Activated CD4-positive, alpha-beta T cell treated with anti-CD3 and anti-CD28 coated beads for 48 hours (primary cell): ENCODE measurements at regions not wholly inside any gene's neighbourhood (a gene's known extent, or its start where the extent isn't known, plus 50 kb on each side); places are given as distances from the start of the nearest gene placed in this dataset.
"Not testable (repeated sequence)": the region's sequence is repeated elsewhere in the genome, so short reads cannot be mapped to it uniquely, and the experiment has no call there.

Experiments
- DNase-seq: peaks from one replicate; pipeline ENCODE4 v3.0.0-alpha.2; 2020

DNA sequence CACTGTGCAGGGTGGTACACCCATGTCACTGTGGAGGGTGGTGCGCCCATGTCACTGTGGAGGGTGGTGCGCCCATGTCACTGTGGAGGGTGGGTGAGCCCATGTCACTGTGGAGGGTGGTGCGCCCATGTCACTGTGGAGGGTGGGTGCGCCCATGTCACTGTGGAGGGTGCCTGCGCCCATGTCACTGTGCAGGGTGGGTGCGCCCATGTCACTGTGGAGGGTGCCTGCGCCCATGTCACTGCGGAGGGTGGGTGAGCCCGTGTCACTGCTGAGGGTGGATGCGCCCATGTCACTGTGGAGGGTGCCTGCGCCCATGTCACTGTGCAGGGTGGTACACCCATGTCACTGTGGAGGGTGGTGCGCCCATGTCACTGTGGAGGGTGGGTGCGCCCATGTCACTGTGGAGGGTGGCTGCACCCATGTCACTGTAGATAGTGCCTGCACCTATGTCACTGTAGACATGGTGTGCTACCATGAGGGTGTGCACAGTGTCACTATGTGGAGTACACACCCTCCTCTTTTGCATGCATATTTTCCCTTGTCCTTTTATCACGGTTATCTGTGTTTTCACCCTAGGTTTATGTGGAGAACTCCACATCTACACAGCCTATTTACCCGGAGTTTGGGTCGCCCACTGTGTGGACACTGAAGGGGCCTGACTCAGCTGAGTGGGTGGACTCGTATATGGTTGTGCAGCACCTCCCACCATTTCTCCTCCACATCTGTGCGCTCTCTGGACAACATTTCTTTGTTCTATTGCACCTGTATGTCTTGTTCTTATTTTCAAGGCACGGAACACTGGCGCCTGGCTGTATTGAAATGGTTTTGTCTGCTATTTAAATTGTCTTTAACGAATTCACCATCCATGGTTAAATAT is 222.4 kb downstream of the ERMARD start:
- DNase-seq = not testable (repeated sequence)

DNA sequence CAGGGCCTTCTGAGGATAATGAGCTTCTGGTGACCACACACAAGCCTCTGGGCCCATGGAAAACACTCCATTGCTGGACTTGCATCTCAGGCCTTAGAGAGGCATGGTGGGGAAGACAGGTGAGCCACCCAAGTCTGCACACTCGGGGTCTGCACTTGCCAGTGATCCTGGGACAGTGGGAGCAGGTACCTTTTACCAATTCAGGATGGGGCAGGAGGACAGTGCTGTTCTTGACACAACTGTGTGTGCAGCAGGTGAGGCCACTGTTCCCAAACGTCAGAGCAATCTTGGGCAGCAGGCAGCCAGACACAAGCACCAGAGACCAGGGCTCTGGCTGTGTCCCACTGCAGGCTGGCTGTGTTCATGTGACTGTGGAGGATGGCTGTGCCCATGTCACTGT is 221.3 kb downstream of the ERMARD start:
- no peak for DNase-seq

DNA sequence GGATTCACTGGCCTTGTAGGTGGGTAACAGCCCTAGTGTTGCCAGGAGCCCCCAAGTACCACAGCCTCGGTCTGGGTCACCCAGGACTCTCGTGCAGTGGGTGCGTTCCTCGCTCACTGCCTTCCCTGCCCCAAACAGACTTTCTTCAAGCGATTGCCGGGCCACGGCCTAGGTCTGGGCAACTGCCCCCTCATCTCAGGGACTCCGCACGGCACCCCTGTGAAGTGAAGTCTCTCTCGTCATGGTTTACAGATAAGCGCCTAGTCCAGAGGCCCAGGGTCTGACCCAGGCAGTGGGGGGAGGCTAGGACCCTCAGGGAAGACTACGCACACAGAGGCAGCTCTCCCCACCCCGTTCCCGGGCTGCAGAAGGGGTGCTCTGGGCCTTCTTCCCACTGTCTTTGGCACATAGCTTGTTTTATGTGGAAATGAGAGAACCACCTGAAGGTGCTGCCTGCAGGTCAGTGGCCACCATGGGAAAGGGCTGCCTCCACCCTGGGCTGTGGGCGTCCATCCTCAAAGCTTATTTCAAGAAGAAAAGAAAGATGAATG is 220.8 kb downstream of the ERMARD start:
- no peak for DNase-seq

DNA sequence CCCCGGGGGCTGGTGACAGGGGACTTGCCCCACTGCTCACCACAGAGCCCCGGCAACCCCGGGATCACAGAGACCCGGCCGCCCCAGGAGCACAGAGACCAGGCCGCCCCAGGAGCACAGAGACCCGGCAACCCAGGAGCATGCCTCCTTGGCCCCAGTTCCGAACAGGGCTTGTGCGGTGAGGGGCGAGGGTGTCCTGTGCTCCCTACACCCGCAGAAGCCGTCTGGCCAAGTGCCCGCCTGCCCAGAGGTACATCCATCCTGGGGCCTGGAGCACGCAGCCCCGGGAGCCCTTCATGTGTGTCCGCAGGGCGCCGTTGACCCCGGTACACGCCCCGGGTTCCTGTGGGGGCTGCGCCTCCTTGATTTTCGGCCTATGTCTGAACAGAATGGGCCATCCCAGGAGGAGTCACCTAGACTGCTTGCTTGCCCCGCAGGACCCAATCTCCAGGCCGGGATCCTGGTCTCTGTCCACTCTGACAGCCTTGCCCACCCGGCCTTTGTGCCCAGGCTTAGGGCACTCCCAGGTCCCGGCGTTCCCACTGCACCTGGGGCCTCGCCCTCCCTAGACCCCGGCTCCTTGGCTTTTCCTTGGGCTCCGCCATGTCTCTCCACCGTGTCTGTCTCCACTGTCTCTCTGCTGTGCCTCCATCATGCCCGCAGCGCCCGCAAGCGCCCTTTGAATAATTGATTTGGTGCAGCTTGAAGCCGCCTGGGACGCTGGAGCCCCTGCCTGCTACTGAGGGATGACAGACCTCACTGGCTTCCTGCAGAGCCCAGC is 219.8 kb downstream of the ERMARD start:
- DNase-seq = no peak

DNA sequence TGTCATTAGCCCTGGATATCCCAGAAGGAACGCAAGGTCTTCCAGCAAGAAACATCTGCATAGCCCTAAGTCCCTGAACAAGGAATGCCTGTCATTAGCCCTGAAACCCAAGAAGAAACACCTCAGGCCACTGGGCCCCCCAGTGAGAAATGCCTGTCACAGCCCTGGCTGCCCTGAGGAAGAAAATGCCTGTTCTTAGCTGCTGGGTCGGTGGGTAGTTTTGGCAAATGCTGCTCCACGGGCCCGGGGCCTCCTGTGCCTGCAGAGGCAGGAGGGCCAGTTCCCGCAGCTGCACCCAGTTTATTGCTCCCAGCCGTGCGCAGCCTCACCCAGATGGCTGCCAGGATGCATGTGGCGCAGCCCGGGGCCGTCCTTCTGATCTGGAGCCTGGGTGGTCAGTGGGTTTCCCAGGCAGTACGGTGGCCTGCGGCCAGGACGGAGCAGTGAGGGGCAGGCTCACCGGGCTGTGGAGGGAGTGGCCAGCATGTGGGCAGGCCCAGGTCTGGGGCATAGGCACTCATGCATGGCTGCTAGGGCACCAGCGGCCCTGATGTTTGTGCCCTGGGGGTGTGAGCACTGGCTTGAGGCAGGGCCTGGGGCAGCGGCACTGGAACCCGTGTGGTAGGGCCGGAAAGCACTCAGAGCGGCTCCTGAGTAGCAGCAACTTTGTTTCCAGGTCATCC is 219.0 kb downstream of the ERMARD start:
- DNase-seq = no peak

DNA sequence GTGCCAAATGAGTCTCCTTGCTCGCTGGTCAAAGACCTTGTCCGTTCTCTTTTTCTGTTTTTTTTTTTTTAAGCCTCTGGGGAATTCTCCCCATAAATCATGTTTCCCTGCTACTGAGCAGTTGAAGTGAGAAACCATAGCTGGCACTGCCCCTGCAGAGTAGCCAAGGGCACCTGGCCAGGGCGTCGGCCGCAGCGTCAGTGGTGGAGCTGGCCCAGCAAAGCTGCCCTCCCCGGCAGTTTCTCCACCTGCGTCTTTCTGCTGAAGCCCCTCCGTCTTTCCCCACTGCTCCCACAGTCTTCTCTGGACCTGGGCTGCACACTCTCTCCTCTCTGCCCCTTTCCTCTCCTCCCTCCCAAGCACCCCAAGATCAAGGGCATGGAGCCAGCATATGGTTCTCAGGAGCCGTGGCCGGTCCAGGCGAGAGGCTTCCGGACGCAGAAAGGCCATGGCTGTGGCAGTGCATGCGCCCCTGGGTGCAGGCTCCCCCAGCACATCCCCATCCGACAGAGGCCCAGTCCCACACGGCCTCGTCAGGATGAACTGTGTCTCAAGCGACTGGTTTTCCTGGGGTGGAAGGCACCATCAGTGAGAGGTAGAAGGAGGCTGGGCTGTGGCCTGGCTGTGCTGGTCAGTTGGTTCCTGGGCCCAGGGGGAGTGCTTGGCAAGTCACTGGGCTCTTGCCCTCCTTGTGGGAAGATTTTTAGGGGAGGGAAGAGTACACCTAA is 218.1 kb downstream of the ERMARD start:
- no peak for DNase-seq

DNA sequence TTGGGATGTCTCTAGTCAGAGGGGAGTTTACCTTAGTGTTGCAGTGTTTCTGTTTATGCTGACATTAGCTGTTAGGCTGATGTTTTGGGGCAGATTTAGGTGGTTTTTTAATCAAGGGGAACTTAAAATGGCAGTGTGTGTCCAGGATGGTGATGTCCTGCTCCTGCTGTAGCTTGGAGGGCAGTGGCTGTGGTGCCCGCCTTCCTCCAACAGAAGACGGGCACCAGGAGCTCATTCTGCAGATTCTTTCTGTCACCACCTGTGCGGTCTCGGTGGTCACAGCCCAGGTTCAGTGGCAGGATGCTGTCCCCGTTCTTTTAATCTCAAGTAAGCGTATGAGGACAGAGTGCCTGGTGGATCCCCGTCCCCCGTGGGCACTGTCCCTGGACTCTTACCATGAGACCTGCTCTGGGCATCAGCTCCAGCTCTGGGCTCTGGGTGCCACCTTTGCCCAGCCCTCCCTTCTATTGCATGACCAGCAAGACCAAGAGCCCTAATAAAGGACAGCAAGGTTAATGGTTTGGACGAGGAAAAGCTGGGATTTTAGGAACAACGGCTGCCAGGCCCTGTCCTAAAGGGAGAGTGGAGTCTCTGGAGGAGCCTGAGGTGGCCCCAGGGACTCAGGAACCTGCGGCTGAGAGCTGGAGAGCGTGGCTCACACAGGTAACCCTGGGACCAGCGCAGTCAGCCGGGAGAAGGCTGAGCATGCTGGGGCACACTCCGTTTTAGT is 217.3 kb downstream of the ERMARD start:
- DNase-seq = no peak

DNA sequence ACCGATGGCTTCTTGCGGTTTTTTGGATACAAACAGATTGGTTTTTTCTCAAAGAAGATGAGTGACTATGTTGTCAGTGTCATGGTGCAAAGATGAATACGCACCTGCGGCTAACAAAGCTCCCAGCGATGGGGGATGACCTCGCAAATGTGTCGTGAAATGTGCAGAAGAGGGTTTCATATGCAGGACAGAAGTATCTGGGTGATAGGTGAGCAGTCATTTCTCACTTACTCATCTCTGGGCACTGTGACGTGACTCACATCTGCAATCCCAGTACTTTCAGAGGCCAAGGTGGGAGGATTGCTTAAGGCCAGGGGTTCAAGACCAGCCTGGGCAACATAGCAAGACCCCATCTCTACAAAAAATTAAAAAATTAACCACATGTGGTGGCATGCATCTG is 216.3 kb downstream of the ERMARD start:
- DNase-seq = peak; percentile 36

DNA sequence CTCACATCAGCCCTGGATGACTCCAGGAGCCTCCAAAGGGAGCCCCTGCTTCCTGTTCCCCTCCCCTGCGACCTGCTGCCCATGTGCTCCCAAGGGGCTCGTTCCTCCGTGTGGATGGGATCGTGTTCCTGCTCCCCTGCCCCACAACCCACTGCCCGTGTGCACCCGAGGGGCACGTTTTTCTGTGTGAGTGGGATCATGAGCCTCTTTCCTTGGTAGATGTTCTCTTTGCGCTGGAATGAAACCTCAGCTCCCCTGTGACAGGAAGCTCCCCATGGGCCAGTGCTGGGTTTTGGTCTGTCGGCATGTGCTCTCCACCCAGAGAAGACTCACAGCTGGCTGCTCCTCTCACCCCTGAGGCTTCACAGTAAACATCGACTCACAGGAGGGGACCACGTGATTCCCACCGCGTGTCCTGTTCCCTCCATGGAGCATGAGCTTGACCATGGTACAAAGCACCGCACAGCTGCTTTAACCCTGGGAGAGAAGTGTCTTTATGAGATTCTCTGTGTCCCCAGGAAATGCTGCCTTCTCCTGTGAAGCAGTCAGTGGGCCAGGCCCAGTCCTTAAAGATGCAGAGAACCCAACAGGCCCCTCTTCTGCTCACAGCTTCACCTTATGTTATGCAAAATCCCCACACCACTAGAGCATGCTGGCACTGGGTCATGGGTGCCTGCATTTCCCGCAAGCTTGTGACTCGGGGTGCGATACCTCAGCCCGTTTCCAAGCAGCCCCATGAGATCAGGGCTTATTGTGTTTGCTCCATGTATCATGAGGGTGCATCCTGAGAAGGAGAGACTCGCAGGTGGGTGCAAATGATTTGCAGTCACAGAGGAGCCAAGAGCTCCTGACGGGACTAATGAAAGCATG is 215.1 kb downstream of the ERMARD start:
- DNase-seq = no peak

DNA sequence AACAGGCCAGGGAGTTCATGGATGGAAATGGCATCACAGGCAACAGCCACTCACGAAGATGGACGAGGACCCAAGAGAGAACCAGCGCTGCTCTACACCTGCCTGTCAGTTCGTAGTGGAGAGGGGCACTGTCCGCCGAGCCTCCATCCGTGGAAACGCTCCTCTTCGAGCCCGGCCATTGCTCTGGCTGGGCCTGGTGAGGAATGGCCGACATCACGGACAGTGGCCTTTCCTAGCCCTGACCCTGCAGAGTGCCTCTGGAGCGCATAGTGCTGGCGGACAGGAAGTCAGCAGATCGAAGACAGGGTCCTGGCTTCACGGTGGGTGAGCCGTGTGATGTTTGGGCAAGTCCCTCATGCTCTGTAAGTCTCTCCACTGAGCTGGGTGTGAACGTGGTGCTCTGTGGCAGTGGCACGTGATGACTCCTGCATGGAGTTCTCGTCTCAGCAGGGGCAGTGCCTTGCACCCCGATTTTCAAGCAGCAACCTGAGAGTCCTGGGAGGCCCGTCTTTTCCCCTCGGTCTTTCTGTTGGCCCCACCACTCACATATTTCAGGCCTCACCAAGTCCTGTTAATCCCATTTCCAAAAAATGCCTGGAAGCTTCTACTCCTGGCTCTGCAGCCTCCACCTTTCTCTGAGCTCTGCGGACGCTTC is 214.4 kb downstream of the ERMARD start:
- DNase-seq = no peak

DNA sequence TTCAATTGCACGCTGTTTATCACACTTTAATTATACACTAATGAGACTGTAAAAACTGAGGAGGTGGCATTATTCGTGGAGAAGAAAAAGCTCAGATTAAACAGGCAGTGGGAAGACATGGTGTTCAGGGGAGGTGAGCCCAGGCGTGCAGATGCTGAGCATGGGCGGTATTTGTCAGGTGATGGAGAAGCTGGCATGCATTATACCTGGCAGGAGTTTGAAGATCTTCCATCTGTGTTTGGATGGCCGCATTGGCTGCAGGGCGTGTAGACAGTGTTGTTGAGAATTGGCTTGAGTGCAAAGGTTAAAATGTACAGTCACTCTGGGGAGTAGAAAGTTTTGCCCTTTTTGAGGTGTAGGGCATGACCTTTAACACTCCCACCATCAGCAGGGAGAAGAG is 213.8 kb downstream of the ERMARD start:
- no peak for DNase-seq

DNA sequence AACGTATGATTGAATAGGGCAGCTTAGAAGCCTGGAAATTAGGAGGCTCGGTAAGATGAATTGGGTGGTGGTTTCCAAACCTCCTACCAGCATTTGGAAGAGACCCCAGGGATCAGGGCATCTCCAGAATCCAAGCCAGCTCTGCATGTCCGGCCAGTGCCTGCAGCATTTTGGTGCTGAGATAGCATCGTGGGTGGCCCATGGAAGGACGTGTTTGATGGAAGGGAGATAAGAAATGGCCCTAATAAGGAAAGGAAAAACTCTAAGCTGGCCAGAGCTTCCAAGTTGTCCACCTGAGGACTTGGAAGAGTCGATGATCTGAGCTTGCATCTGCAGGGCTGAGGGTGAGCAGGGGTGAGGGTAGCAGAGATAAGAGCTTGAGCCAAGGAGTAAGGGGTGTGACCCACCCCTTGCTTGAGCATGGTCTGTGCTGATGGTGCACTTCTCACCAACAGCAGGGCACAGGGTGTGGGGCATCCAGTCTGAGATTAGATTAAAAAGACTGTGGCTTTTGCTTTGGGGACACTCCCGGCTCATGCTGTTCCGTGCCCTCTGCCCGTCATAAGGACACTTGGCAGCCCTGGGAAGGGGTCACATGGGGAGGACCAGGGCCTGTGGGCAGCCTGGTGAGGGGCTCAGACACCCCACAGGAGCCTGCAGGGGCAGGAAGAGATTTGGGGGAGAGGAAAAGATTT is 213.2 kb downstream of the ERMARD start:
- DNase-seq = no peak

DNA sequence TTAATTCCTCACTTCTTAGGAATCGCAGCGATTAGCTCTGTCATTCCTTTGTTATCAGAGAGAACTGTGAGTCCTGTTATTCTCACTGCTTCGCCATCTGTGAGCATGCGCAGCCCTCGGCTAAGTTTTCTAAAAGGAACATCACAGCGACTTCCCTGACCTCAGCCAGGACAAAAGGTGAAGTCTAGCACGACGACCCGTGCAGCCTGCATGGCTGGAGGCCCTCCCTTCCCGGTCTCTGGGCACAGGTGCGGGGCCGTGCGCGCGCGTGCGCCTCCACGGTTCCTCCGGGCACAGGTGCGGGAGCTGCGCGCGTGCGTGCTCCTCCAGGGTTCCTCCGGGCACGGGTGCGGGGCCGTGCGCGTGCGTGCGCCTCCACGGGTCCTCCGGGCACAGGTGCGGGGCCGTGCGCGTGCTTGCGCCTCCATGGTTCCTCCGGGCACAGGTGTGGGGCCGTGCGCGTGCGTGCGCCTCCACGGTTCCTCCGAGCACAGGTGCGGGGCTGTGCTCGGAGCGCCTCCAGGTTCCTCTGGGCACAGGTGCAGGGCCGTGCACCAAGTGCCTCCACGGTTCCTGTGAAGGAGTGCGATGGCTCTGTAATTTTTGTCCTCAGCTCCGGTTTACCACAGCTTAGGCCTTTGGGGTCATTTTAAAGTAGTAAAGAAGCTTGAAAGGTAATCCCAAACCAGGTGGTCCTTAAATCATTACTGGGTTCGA is 212.3 kb downstream of the ERMARD start:
- DNase-seq = no peak

DNA sequence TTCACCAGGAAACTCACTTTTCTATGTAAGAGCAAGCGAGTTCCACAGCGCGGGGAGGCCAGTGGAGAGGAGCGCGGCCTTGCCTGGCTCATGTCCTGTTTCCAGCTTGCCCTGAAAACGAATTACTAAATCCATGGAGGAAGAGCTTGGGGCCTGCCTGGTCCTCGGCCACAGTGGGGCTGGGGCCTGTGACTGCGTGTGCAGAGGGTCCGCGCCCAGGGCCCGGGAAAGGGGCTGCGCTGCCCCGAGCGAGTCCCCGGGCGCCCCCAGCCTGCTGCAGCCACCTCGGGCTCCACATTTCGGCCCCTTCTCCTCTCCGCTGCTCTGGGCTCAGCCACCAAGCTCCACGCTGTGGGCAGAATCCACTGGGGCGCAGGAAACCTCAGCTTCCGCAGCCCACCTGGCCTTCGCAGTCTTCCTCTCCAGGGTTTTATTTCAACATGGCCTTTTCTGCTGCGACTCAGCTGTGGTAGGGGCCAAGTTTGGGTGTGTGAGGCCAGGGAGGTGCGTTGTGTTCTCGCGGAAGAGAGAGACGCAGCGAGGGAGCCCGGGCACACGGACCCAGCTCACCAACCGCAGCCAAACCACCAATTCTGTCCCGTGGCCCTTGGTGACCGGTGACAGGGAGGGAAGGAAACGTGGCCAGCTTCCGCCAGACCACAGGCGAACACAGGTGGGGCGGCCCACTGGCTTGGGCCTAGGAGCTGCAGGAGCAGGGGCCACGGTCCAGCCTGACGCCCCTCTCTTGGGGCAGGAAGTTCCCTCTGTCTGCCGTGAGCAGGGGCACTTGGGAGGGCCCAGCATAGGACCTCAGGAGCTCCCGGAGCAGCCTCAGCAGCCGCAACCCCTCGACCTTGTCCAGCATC is 211.4 kb downstream of the ERMARD start:
- DNase-seq = no peak

DNA sequence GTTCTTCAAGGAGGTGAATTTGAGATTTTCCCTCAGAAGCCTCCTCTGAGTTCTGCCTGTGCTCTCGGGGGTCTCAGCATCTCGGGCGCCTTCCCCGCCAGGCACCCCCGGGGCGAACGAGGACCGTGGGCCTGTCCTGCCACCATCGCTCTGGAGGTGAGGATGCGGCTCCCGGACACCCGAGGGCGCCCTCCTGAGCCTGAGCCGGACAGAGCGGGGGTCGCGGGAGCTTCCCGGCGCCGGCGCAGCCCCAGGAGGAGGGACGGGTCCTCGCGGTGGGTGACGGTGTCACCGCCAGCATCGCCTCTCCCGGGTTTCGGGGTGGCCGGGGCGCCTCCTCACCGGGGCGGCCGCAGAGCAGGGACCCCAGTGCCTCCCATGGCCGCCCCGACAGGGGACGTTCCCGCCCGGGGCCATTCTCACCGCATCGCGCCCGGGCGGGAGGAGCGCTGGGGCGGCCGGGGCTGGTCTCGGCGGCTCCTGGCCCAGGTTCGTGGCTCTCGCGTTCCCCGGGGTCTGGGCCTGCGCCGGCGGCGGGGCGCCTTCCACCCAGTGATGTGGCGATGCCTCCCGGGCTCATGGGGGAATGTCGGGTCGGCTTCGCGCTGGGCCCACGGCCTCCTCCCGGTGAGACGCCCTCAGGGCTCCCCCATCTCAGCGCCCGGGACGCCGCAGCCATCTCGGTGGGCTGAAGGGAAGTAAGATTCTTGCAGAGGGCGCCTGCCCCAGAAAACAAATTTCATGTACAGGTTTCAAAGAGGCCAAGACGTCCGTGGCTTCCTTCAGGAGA is 210.5 kb downstream of the ERMARD start:
- DNase-seq = peak; percentile 38

DNA sequence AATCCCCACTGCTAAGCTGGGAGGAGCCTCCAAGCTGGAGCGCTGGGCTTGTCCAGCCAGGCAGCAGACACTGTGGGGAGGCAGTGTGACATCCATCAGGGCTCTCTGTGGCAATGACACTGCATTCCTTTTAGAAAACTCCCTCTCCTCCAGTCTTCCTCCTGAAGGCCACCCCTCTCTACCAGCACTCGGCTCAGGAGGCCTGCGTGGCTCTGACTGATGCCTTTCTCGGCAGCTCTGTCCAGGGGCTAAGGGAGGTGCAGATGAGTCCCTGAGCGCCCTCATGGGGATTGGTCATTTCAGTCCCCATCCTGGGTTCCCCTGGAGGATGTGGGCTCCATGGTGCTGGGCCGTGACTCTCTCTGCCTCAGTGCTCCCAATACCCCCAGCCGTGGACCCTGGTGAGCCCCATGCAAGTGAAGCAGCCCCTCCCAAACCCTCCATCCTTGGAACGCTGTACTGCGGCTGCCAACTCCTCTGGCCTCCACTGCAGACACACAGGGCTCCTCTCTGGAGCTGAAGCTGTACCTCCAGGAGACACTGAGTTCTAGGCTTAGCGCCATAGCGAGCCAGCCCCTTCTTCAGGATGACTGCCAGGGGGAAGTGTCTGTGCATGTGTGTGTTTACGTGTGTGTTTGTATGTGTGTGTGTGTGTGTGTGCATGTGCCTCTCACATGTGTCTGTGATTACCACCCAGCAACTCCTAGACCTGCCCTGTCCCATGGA is 209.6 kb downstream of the ERMARD start:
- DNase-seq = no peak
